Panc1 (cell line): ENCODE measurements at regions not wholly inside any gene's neighbourhood (a gene's known extent, or its start where the extent isn't known, plus 50 kb on each side); places are given as distances from the start of the nearest gene placed in this dataset.

Experiments
- ATAC-seq: fragments of 200-7000 bp; cut with Tn5 transposase; 2 replicates; pipeline ENCODE4 v1.9.1; 2020; ENCODE audit warnings: mild to moderate bottlenecking, moderate library complexity
- BruUV-seq: library from RNA; stranded (reverse); fragments of 400-500 nt; replicated peaks from 2 replicates; lab custom pipeline; 2021; lab: Mats Ljungman, UMichigan
- CTCF ChIA-PET: fragments of 300-600 bp; sonication (Branson Sonifier 250); formaldehyde crosslinking; loops from one replicate; lab custom pipeline; 2022; ENCODE audit warnings: antibody characterized with exemption; lab: Charles Lee
- POLR2A ChIA-PET: fragments of 300-600 bp; sonication (Branson Sonifier 250); formaldehyde crosslinking; loops from one replicate; lab custom pipeline; 2022; ENCODE audit warnings: antibody characterized with exemption; lab: Charles Lee
- DNase-seq: peaks from one replicate; pipeline ENCODE4 v3.0.0-alpha.2; 2010; ENCODE audit warnings: low read depth, low spot score
- H3K27ac ChIP-seq: 2 replicates; pipeline ENCODE4 v1.5.1; 2011; ENCODE audit warnings: mild to moderate bottlenecking, low read length, inconsistent platforms
- H3K27me3 ChIP-seq: fragments of 200-500 bp; sonication (Bioruptor generic); 2 replicates; pipeline ENCODE4 v1.6.0; 2014; ENCODE audit warnings: low read length, inconsistent platforms; ENCODE audit not compliant: control insufficient read depth, insufficient read depth
- H3K36me3 ChIP-seq: fragments of 200-500 bp; sonication (Bioruptor generic); 2 replicates; pipeline ENCODE4 v1.5.1; 2014; ENCODE audit warnings: inconsistent platforms, mild to moderate bottlenecking, low read length, moderate library complexity; ENCODE audit not compliant: control insufficient read depth, insufficient read depth
- H3K4me1 ChIP-seq: 2 replicates; pipeline ENCODE4 v1.5.1; 2011; ENCODE audit warnings: inconsistent platforms, mild to moderate bottlenecking, low read length, moderate library complexity; ENCODE audit not compliant: control insufficient read depth, insufficient read depth
- H3K4me3 ChIP-seq, 2 experiments: 2 replicates each; pipeline ENCODE4 v1.5.1; 2011 to 2012; ENCODE audit warnings: low read depth in 2 of 2, low read length in 2 of 2, mild to moderate bottlenecking in 2 of 2, inconsistent platforms in 1 of 2, moderate library complexity in 1 of 2
- H3K9me3 ChIP-seq: fragments of 200-500 bp; sonication (Bioruptor generic); 2 replicates; pipeline ENCODE4 v1.5.1; 2014; ENCODE audit warnings: low read depth, mild to moderate bottlenecking, inconsistent platforms, low read length, moderate library complexity; ENCODE audit not compliant: control insufficient read depth, insufficient read depth
- POLR2AphosphoS5 ChIP-seq: IDR thresholded peaks from 2 replicates; pipeline ENCODE4 v1.6.1; 2012; ENCODE audit warnings: mild to moderate bottlenecking, low read depth, low read length, moderate library complexity
- SIN3A ChIP-seq: IDR thresholded peaks from 2 replicates; pipeline ENCODE4 v1.6.1; 2012; ENCODE audit warnings: low read depth, mild to moderate bottlenecking, low read length, moderate library complexity, borderline replicate concordance; ENCODE audit not compliant: insufficient read depth
- TCF7L2 ChIP-seq: IDR thresholded peaks from 2 replicates; pipeline ENCODE4 v1.6.1; 2011; ENCODE audit warnings: mild to moderate bottlenecking, low read depth, low read length, inconsistent platforms
- in situ Hi-C: cut with HindIII; loops from 2 replicates; pipeline ENCODE4 v1.10.0; 2016; ENCODE audit warnings: low sequenced_read_pairs, low pct_unique_long_range_greater_than_20kb
- intact Hi-C: fragments of 100-400 bp; cut with micrococcal nuclease; formaldehyde crosslinking; loops from one replicate; pipeline ENCODE4 v1.10.0; 2022; ENCODE audit not compliant: unreplicated experiment
- TF ChIP-seq, protein P1 (sequence below), 2 experiments: IDR thresholded peaks; 2 replicates each; pipeline ENCODE4 v1.6.1; 2011 to 2012; ENCODE audit warnings: low read depth in 2 of 2, control low read depth in 1 of 2, low read length in 1 of 2, mild to moderate bottlenecking in 1 of 2, moderate library complexity in 1 of 2; ENCODE audit not compliant: insufficient read depth in 1 of 2
- TF ChIP-seq, protein P2 (sequence below): fragments of 450-650 bp; IDR thresholded peaks from 2 replicates; pipeline ENCODE4 v1.5.1; 2017; ENCODE audit warnings: mild to moderate bottlenecking

GRCh38 chr5:121525706-121526105 is 326.0 kb upstream of the FTMT start:
- Histone ChIP-seq H3K4me1 (no peaks in the 10 kb centered on the region), H3K9me3 (no peaks in the 10 kb centered on the region), H3K36me3 (no peaks in the 10 kb centered on the region), H3K27ac (no peak overlapping the region), H3K4me3 (no peak overlapping the region), H3K27me3 (no peaks in the 10 kb centered on the region)
- in situ Hi-C loops (no loop called here), intact Hi-C loops (no loop called here)
- BruUV-seq, result no TSS peak
- DNase-seq, result no peak
- ATAC-seq, result no peak
- TF ChIP-seq TCF7L2, result no peak
- no peak for TF ChIP-seq SIN3A
- TF ChIP-seq, protein P1, sequence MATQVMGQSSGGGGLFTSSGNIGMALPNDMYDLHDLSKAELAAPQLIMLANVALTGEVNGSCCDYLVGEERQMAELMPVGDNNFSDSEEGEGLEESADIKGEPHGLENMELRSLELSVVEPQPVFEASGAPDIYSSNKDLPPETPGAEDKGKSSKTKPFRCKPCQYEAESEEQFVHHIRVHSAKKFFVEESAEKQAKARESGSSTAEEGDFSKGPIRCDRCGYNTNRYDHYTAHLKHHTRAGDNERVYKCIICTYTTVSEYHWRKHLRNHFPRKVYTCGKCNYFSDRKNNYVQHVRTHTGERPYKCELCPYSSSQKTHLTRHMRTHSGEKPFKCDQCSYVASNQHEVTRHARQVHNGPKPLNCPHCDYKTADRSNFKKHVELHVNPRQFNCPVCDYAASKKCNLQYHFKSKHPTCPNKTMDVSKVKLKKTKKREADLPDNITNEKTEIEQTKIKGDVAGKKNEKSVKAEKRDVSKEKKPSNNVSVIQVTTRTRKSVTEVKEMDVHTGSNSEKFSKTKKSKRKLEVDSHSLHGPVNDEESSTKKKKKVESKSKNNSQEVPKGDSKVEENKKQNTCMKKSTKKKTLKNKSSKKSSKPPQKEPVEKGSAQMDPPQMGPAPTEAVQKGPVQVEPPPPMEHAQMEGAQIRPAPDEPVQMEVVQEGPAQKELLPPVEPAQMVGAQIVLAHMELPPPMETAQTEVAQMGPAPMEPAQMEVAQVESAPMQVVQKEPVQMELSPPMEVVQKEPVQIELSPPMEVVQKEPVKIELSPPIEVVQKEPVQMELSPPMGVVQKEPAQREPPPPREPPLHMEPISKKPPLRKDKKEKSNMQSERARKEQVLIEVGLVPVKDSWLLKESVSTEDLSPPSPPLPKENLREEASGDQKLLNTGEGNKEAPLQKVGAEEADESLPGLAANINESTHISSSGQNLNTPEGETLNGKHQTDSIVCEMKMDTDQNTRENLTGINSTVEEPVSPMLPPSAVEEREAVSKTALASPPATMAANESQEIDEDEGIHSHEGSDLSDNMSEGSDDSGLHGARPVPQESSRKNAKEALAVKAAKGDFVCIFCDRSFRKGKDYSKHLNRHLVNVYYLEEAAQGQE (IDR thresholded peaks at IDR 0.05; ENCODE audit: insufficient read depth in 1 of 2, low read depth in 2 of 2, low read length in 1 of 2), result no peak
- no peak for TF ChIP-seq POLR2AphosphoS5
- TF ChIP-seq, protein P2, sequence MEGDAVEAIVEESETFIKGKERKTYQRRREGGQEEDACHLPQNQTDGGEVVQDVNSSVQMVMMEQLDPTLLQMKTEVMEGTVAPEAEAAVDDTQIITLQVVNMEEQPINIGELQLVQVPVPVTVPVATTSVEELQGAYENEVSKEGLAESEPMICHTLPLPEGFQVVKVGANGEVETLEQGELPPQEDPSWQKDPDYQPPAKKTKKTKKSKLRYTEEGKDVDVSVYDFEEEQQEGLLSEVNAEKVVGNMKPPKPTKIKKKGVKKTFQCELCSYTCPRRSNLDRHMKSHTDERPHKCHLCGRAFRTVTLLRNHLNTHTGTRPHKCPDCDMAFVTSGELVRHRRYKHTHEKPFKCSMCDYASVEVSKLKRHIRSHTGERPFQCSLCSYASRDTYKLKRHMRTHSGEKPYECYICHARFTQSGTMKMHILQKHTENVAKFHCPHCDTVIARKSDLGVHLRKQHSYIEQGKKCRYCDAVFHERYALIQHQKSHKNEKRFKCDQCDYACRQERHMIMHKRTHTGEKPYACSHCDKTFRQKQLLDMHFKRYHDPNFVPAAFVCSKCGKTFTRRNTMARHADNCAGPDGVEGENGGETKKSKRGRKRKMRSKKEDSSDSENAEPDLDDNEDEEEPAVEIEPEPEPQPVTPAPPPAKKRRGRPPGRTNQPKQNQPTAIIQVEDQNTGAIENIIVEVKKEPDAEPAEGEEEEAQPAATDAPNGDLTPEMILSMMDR, result no peak
- ChIA-PET POLR2A (no interaction called here), CTCF (no interaction called here)

GRCh38 chr5:121526908-121527307 is 324.8 kb upstream of the FTMT start:
- H3K27ac ChIP-seq, result no peak overlapping the region
- H3K9me3 ChIP-seq, result no peaks in the 10 kb centered on the region
- in situ Hi-C loops (no loop called here), intact Hi-C loops (no loop called here)
- H3K4me1 ChIP-seq, result no peaks in the 10 kb centered on the region
- DNase-seq, result no peak
- BruUV-seq, result no TSS peak
- no peaks in the 10 kb centered on the region for H3K36me3 ChIP-seq
- no peak for ATAC-seq
- TF ChIP-seq, protein P1 (IDR thresholded peaks at IDR 0.05; ENCODE audit: insufficient read depth in 1 of 2, low read depth in 2 of 2, low read length in 1 of 2), result no peak
- TF ChIP-seq, protein P2, result no peak
- TF ChIP-seq SIN3A (no peak), POLR2AphosphoS5 (no peak), TCF7L2 (no peak)
- ChIA-PET CTCF (no interaction called here), POLR2A (no interaction called here)
- H3K4me3 ChIP-seq, result no peak overlapping the region
- no peaks in the 10 kb centered on the region for H3K27me3 ChIP-seq
